Lower lobe of right lung (tissue), 2 donors: ENCODE measurements at regions not wholly inside any gene's neighbourhood (a gene's known extent, or its start where the extent isn't known, plus 50 kb on each side); places are given as distances from the start of the nearest gene placed in this dataset.

ENCODE experiments used
- ATAC-seq, 2 donors: fragments of 200-7000 bp; cut with Tn5 transposase; one replicate each; pipeline ENCODE4 v1.9.1; 2020 to 2022; ENCODE audit warnings: mild to moderate bottlenecking in 2 of 2, moderate library complexity in 2 of 2
- DNase-seq: peaks from one replicate; pipeline ENCODE4 v3.0.0-alpha.2; 2020
- H3K27ac ChIP-seq: fragments of 200-600 bp; one replicate; pipeline ENCODE4 v1.8.0; 2022
- H3K27me3 ChIP-seq: fragments of 200-600 bp; one replicate; pipeline ENCODE4 v1.8.0; 2022; ENCODE audit warnings: low read depth
- H3K36me3 ChIP-seq: fragments of 200-600 bp; one replicate; pipeline ENCODE4 v1.8.0; 2022; ENCODE audit warnings: mild to moderate bottlenecking
- H3K4me1 ChIP-seq: fragments of 200-600 bp; one replicate; pipeline ENCODE4 v1.8.0; 2022
- H3K4me3 ChIP-seq: fragments of 200-600 bp; one replicate; pipeline ENCODE4 v1.8.0; 2022; ENCODE audit warnings: mild to moderate bottlenecking
- H3K9me3 ChIP-seq: fragments of 200-600 bp; one replicate; pipeline ENCODE4 v1.8.0; 2022
- intact Hi-C: fragments of 100-400 bp; cut with DNase I; formaldehyde crosslinking; loops from one replicate; pipeline ENCODE4 v1.11.0; 2022
- TF ChIP-seq, protein P1 (sequence below): fragments of 200-600 bp; IDR thresholded peaks from one replicate; pipeline ENCODE4 v1.8.0; 2022; ENCODE audit warnings: antibody characterized with exemption, mild to moderate bottlenecking
- donor health status: DM: no; HTN: yes; CAD: no; lungs with severe emphysema.

DNA sequence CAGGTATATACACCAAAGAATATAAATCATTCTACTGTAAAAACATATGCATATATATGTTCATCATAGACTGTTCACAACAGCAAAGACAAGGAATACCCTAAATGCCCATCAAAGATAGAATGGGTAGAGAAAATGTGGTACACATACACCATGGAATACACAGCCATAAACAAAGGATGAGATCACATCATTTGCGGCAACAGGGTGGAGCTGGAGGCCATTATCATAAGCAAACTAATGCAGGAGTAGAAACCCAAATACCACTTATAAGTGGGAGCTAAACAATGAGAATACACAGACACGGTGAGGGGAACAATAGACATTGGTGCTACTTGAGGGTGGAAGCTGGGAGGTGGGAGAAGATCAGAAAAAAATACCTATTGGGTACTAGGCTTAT is 117.6 kb downstream of the COX7C start:
- H3K4me3 ChIP-seq: no peak overlapping the region
- intact Hi-C loops: no loop called here

DNA sequence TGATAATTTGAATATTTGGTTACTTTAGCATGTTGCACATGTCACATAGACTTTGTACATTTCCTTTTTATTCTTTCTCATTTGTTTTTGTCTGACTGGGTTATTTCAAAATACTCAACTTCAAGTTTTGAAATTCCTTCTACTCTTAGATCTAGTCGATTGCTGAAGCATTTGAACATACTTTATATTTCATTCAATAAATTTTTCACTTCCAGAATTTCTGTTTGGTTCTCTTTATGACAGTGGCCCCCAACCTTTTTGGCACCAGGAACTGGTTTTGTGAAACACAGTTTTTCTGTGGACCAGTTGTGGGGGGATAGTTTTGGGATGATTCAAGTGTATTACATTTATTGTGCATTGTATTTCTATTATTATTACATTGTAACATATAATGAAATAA is 119.8 kb downstream of the COX7C start:
- Histone ChIP-seq H3K27me3 (no peaks in the 10 kb centered on the region), H3K27ac (no peak overlapping the region), H3K4me3 (no peak overlapping the region), H3K9me3 (peaks cover 7% of the 10 kb centered on the region), H3K36me3 (no peaks in the 10 kb centered on the region), H3K4me1 (no peaks in the 10 kb centered on the region)
- TF ChIP-seq, protein P1, sequence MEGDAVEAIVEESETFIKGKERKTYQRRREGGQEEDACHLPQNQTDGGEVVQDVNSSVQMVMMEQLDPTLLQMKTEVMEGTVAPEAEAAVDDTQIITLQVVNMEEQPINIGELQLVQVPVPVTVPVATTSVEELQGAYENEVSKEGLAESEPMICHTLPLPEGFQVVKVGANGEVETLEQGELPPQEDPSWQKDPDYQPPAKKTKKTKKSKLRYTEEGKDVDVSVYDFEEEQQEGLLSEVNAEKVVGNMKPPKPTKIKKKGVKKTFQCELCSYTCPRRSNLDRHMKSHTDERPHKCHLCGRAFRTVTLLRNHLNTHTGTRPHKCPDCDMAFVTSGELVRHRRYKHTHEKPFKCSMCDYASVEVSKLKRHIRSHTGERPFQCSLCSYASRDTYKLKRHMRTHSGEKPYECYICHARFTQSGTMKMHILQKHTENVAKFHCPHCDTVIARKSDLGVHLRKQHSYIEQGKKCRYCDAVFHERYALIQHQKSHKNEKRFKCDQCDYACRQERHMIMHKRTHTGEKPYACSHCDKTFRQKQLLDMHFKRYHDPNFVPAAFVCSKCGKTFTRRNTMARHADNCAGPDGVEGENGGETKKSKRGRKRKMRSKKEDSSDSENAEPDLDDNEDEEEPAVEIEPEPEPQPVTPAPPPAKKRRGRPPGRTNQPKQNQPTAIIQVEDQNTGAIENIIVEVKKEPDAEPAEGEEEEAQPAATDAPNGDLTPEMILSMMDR: no peak
- no peak for DNase-seq
- ATAC-seq: no peak
- intact Hi-C loops: no loop called here

More for the DNA sequence above, 117.6 kb downstream of the COX7C start:
- Histone ChIP-seq H3K9me3 (peaks cover 7% of the 10 kb centered on the region), H3K27me3 (no peaks in the 10 kb centered on the region), H3K36me3 (no peaks in the 10 kb centered on the region), H3K4me1 (no peaks in the 10 kb centered on the region), H3K27ac (no peak overlapping the region)
- DNase-seq (no peak), ATAC-seq (no peak)
- TF ChIP-seq, protein P1: no peak

DNA sequence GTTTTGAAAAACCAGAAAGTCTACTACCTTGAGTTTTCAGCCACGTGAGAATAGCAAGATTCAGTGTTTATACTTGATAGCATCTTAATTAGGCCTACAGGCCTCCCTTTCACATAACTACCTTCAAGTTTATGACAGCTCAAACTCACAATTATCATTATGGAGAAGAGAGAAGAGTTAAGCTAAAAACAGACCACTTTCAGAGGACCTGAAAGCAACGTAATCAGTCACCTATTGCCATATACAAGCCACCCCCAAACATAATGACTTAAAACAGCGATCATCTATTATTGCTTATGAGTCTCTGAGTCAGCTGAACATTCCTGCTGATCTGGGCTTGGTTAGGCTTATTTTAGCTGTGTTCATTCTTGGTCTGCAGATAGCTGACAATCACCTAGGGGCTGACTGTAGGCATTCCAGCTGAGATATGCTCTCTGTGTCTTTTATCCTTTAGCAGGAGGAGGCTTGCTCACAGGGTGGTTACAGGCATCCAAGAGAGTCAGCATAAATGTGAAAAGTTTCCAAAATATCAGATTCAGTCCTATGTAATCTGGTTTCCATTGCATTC is 130.9 kb downstream of the COX7C start:
- H3K4me1 ChIP-seq: no peaks in the 10 kb centered on the region
- H3K27me3 ChIP-seq: no peaks in the 10 kb centered on the region
- no peak overlapping the region for H3K4me3 ChIP-seq
- H3K9me3 ChIP-seq: no peaks in the 10 kb centered on the region
- DNase-seq (no peak), ATAC-seq (no peak)
- no peak overlapping the region for H3K27ac ChIP-seq
- intact Hi-C loops: no loop called here
- TF ChIP-seq, protein P1: no peak
- H3K36me3 ChIP-seq: no peaks in the 10 kb centered on the region

DNA sequence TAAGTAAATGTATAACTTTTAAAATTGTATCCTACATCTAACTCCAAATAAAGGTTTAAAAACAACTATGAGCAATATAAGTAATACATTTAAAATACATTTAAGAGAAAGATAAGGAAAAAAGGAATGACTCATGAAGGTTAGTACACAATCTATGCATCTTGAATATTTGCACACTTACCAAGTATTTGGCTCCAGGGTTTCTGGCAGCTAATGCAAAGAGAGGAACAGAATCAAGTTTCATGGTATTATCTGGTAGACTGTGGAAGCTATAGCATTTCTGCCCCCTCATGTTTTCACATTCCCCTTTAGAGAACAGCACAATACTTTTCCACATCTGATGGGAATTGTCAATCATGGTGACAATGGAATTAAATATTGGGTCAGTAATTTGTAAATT is 132.1 kb downstream of the COX7C start:
- Histone ChIP-seq H3K36me3 (no peaks in the 10 kb centered on the region), H3K27ac (no peak overlapping the region), H3K27me3 (no peaks in the 10 kb centered on the region), H3K4me1 (no peaks in the 10 kb centered on the region), H3K4me3 (no peak overlapping the region), H3K9me3 (no peaks in the 10 kb centered on the region)
- ATAC-seq: no peak
- intact Hi-C loops: no loop called here
- DNase-seq: no peak
- TF ChIP-seq, protein P1: no peak

DNA sequence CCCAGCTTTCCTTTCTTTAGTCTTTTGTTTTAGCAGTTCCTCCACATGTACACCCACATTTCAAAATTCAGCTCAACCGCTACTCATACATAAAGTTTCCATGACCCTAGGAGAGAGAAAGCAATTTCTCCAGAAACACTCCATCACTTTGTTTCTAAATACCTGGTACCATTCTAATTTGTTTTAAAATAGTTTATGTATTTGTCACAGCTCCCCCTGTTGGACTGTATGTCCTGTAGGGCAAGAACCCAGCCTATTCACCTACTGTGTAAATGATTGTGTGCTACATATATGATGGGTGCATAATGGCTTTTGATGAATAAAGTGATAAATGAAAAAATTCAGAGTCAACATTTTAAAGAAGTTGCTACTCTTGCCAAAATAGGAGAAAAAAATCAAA is 139.1 kb downstream of the COX7C start:
- intact Hi-C loops: no loop called here
- DNase-seq (no peak), ATAC-seq (no peak)
- Histone ChIP-seq H3K36me3 (no peaks in the 10 kb centered on the region), H3K27me3 (no peaks in the 10 kb centered on the region), H3K4me3 (no peak overlapping the region), H3K9me3 (no peaks in the 10 kb centered on the region), H3K4me1 (no peaks in the 10 kb centered on the region), H3K27ac (no peak overlapping the region)
- TF ChIP-seq, protein P1: no peak

DNA sequence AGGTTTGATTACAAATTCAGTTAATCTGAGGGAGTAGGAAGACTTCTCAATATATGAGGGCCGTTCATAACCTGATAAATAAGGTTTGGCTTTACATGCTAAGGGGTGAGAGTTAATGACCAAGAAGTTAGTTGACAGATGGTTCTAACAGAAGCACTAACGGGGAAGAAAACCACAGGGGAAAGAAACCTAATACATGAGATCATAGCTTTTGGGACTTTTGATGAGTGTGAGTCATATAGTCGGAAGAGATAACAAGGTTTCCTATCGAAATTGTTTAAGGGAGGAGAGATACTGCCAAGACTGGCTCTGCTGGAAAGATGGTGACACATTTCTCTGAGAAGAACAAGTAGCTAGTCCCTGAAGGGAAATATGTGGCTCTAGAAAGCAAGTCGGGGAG is 140.1 kb downstream of the COX7C start:
- H3K36me3 ChIP-seq: no peaks in the 10 kb centered on the region
- no peak overlapping the region for H3K27ac ChIP-seq
- TF ChIP-seq, protein P1: no peak
- H3K4me1 ChIP-seq: no peaks in the 10 kb centered on the region
- H3K27me3 ChIP-seq: no peaks in the 10 kb centered on the region
- ATAC-seq (no peak), DNase-seq (no peak)
- intact Hi-C loops: no loop called here
- no peaks in the 10 kb centered on the region for H3K9me3 ChIP-seq
- H3K4me3 ChIP-seq: no peak overlapping the region
